HL-60 (cell line): ENCODE measurements at regions not wholly inside any gene's neighbourhood (a gene's known extent, or its start where the extent isn't known, plus 50 kb on each side); places are given as distances from the start of the nearest gene placed in this dataset.

Source experiments
- GABPA ChIP-seq: IDR thresholded peaks from 2 replicates; pipeline ENCODE4 v1.6.1; 2012; ENCODE audit warnings: low read depth
- POLR2AphosphoS5 ChIP-seq: IDR thresholded peaks from 2 replicates; pipeline ENCODE4 v1.6.1; 2012; ENCODE audit warnings: low read depth
- TF ChIP-seq, protein P1 (sequence below): IDR thresholded peaks from one replicate; pipeline ENCODE4 v1.5.1; 2011; ENCODE audit warnings: low read length, control low read depth, inconsistent platforms; ENCODE audit not compliant: insufficient read depth
- TF ChIP-seq, protein P2 (sequence below): IDR thresholded peaks from 2 replicates; pipeline ENCODE4 v1.6.1; 2012; ENCODE audit warnings: low read depth; ENCODE audit not compliant: insufficient replicate concordance

DNA sequence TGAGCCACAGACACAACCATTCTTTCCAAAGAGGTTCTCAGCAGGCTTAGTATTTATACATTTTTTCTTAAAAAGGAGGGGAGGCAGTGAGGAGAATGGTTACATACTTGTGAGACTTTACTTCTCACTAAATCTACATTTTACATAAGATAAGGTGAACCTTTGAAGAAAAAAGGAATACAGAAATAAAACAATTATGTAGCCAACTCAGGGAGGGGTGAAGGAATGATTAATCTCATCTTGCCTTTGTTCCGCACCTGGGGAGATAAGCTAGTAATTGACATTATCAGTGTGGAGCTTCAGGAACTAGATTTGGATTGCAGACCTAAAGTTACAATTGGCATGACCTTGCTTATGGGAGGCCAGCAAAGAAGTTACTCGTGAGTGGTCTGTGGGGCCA, 221.8 kb upstream of the GGTLC1 start:
- TF ChIP-seq, protein P1, sequence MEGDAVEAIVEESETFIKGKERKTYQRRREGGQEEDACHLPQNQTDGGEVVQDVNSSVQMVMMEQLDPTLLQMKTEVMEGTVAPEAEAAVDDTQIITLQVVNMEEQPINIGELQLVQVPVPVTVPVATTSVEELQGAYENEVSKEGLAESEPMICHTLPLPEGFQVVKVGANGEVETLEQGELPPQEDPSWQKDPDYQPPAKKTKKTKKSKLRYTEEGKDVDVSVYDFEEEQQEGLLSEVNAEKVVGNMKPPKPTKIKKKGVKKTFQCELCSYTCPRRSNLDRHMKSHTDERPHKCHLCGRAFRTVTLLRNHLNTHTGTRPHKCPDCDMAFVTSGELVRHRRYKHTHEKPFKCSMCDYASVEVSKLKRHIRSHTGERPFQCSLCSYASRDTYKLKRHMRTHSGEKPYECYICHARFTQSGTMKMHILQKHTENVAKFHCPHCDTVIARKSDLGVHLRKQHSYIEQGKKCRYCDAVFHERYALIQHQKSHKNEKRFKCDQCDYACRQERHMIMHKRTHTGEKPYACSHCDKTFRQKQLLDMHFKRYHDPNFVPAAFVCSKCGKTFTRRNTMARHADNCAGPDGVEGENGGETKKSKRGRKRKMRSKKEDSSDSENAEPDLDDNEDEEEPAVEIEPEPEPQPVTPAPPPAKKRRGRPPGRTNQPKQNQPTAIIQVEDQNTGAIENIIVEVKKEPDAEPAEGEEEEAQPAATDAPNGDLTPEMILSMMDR = no peak
- TF ChIP-seq POLR2AphosphoS5 (no peak), GABPA (no peak)
- TF ChIP-seq, protein P2, sequence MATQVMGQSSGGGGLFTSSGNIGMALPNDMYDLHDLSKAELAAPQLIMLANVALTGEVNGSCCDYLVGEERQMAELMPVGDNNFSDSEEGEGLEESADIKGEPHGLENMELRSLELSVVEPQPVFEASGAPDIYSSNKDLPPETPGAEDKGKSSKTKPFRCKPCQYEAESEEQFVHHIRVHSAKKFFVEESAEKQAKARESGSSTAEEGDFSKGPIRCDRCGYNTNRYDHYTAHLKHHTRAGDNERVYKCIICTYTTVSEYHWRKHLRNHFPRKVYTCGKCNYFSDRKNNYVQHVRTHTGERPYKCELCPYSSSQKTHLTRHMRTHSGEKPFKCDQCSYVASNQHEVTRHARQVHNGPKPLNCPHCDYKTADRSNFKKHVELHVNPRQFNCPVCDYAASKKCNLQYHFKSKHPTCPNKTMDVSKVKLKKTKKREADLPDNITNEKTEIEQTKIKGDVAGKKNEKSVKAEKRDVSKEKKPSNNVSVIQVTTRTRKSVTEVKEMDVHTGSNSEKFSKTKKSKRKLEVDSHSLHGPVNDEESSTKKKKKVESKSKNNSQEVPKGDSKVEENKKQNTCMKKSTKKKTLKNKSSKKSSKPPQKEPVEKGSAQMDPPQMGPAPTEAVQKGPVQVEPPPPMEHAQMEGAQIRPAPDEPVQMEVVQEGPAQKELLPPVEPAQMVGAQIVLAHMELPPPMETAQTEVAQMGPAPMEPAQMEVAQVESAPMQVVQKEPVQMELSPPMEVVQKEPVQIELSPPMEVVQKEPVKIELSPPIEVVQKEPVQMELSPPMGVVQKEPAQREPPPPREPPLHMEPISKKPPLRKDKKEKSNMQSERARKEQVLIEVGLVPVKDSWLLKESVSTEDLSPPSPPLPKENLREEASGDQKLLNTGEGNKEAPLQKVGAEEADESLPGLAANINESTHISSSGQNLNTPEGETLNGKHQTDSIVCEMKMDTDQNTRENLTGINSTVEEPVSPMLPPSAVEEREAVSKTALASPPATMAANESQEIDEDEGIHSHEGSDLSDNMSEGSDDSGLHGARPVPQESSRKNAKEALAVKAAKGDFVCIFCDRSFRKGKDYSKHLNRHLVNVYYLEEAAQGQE = no peak
